Osteoblast (primary cell): ENCODE measurements at regions not wholly inside any gene's neighbourhood (a gene's known extent, or its start where the extent isn't known, plus 50 kb on each side); places are given as distances from the start of the nearest gene placed in this dataset.

Experiments used
- DNase-seq: peaks from one replicate; pipeline ENCODE4 v3.0.0; 2011; ENCODE audit warnings: low spot score, mixed read lengths; ENCODE audit not compliant: insufficient read length; ENCODE audit errors: missing footprints
- H2AFZ ChIP-seq: 2 replicates; pipeline ENCODE4 v1.6.0; 2011; ENCODE audit warnings: mild to moderate bottlenecking, low read length
- H3K27ac ChIP-seq: 2 replicates; pipeline ENCODE4 v1.5.1; 2011; ENCODE audit warnings: mild to moderate bottlenecking, low read depth, low read length, moderate library complexity
- H3K27me3 ChIP-seq: 2 replicates; pipeline ENCODE4 v1.6.0; 2012; ENCODE audit warnings: mild to moderate bottlenecking, control low read depth, inconsistent platforms, low read length, moderate library complexity; ENCODE audit not compliant: insufficient read depth
- H3K36me3 ChIP-seq: 2 replicates; pipeline ENCODE4 v1.5.1; 2011; ENCODE audit warnings: mild to moderate bottlenecking, low read length, control low read depth, moderate library complexity; ENCODE audit not compliant: insufficient read depth
- H3K4me1 ChIP-seq: 2 replicates; pipeline ENCODE4 v1.5.1; 2011; ENCODE audit warnings: mild to moderate bottlenecking, low read length, control low read depth, moderate library complexity; ENCODE audit not compliant: insufficient read depth
- H3K4me2 ChIP-seq: 2 replicates; pipeline ENCODE4 v1.6.0; 2011; ENCODE audit warnings: mild to moderate bottlenecking, low read length; ENCODE audit not compliant: insufficient read depth
- H3K4me3 ChIP-seq: fragments of 200-600 bp; sonication (generic); 3 replicates; pipeline ENCODE4 v1.5.1; 2012; ENCODE audit warnings: mild to moderate bottlenecking, low read length, inconsistent platforms; ENCODE audit not compliant: insufficient read depth
- H3K79me2 ChIP-seq: 2 replicates; pipeline ENCODE4 v1.6.0; 2012; ENCODE audit warnings: mild to moderate bottlenecking, low read length, control low read depth, inconsistent platforms; ENCODE audit not compliant: insufficient read depth
- H3K9me3 ChIP-seq: 2 replicates; pipeline ENCODE4 v1.5.1; 2011; ENCODE audit warnings: low read depth, low read length, control low read depth
- H4K20me1 ChIP-seq: 2 replicates; pipeline ENCODE4 v1.6.0; 2012; ENCODE audit warnings: mild to moderate bottlenecking, low read length, control low read depth; ENCODE audit not compliant: insufficient read depth
- TF ChIP-seq, protein P1 (sequence below): IDR thresholded peaks from 2 replicates; pipeline ENCODE4 v1.5.1; 2011; ENCODE audit warnings: mild to moderate bottlenecking, low read depth, low read length, moderate library complexity; ENCODE audit errors: extremely low read depth

GRCh38 chr4:166415749-166416148, 542.7 kb downstream of the TLL1 start:
- no peaks in the 10 kb centered on the region for H3K36me3 ChIP-seq
- no peak for DNase-seq
- no peaks in the 10 kb centered on the region for H3K79me2 ChIP-seq
- H3K4me3 ChIP-seq, result no peak overlapping the region
- no peaks in the 10 kb centered on the region for H4K20me1 ChIP-seq
- H3K27ac ChIP-seq, result no peak overlapping the region
- TF ChIP-seq, protein P1, sequence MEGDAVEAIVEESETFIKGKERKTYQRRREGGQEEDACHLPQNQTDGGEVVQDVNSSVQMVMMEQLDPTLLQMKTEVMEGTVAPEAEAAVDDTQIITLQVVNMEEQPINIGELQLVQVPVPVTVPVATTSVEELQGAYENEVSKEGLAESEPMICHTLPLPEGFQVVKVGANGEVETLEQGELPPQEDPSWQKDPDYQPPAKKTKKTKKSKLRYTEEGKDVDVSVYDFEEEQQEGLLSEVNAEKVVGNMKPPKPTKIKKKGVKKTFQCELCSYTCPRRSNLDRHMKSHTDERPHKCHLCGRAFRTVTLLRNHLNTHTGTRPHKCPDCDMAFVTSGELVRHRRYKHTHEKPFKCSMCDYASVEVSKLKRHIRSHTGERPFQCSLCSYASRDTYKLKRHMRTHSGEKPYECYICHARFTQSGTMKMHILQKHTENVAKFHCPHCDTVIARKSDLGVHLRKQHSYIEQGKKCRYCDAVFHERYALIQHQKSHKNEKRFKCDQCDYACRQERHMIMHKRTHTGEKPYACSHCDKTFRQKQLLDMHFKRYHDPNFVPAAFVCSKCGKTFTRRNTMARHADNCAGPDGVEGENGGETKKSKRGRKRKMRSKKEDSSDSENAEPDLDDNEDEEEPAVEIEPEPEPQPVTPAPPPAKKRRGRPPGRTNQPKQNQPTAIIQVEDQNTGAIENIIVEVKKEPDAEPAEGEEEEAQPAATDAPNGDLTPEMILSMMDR, result no peak
- no peak overlapping the region for H2AFZ ChIP-seq
- no peaks in the 10 kb centered on the region for H3K9me3 ChIP-seq
- H3K27me3 ChIP-seq, result no peaks in the 10 kb centered on the region
- peaks cover 6% of the 10 kb centered on the region for H3K4me1 ChIP-seq
- H3K4me2 ChIP-seq, result no peak overlapping the region

DNA sequence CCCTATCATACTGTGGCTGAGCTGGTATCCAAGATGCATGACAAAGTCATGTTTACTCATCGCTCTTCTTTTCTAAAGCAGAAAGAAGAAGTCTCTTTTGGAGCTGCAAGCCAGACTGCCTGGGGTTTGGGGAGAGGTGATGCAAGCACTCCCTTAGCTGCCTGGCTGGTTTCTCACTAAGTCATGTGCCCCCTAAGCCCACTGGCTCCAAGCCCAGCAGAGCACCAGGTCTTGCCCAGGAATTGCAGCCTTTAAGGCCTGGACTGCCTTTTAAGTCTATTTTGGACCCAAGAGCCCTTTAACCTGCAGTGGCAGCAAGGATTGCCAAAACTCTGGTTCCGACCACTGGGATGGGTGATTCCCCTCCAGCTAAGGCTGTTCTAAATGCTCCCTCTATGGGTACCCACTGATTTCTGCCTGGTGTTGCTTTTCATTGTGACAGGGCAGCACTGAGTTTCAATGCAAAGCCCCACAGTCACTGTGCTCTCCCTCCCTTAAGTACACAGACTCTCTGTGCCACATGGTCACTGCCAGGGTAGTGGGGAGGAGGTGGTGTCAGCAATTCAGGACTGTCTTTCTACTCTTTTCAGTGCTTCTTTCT, 548.6 kb downstream of the TLL1 start:
- no peaks in the 10 kb centered on the region for H3K36me3 ChIP-seq
- H3K4me3 ChIP-seq, result no peak overlapping the region
- H3K27me3 ChIP-seq, result no peaks in the 10 kb centered on the region
- peak overlapping the region; percentile 99 for H3K27ac ChIP-seq
- TF ChIP-seq, protein P1, result peak; percentile 14
- peaks cover 28% of the 10 kb centered on the region for H3K4me1 ChIP-seq
- H3K4me2 ChIP-seq, result peak overlapping the region; percentile 8
- DNase-seq, result peak; percentile 42
- no peaks in the 10 kb centered on the region for H3K9me3 ChIP-seq
- no peaks in the 10 kb centered on the region for H3K79me2 ChIP-seq
- no peaks in the 10 kb centered on the region for H4K20me1 ChIP-seq
- peak overlapping the region; percentile 59 for H2AFZ ChIP-seq

- no peaks in the 10 kb centered on the region for H3K27me3 ChIP-seq
- H2AFZ ChIP-seq, result no peak overlapping the region
- DNase-seq, result no peak
- no peak overlapping the region for H3K4me2 ChIP-seq
- H4K20me1 ChIP-seq, result no peaks in the 10 kb centered on the region
- H3K27ac ChIP-seq, result peak overlapping the region; percentile 99
- TF ChIP-seq, protein P1, result no peak
- peaks cover 28% of the 10 kb centered on the region for H3K4me1 ChIP-seq
- no peaks in the 10 kb centered on the region for H3K9me3 ChIP-seq
- H3K36me3 ChIP-seq, result no peaks in the 10 kb centered on the region
- H3K4me3 ChIP-seq, result no peak overlapping the region
- no peaks in the 10 kb centered on the region for H3K79me2 ChIP-seq
Observed at GRCh38 chr4:166422475-166422874, 549.4 kb downstream of the TLL1 start.

DNA sequence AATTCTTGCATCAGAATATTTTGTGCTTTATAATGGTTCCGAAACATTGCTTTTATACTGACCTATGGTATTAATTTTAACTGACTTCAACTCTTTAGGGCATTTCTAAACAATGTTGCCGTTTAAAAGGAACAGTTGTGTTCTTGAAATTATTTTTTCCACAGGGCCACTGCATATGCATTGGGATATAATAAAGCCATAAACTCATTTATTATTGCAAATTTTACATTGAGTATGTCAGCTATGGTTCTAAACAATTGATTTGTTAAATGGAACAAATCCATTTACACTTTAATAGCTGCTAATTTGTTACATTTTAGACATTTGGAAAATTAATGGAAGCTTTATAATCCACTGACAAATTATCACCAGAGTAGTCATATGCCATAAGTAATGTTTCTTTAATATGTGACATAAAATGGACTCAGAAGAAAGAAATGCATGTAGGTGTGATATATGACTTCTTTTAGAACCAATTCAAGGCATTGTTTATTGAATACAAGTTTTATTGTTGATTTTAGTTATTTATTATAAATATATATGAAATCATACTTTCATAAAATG, 553.3 kb downstream of the TLL1 start:
- H3K27me3 ChIP-seq, result no peaks in the 10 kb centered on the region
- no peak for DNase-seq
- no peaks in the 10 kb centered on the region for H4K20me1 ChIP-seq
- TF ChIP-seq, protein P1, result no peak
- H3K27ac ChIP-seq, result no peak overlapping the region
- H3K4me3 ChIP-seq, result no peak overlapping the region
- H3K4me2 ChIP-seq, result no peak overlapping the region
- no peaks in the 10 kb centered on the region for H3K79me2 ChIP-seq
- H3K9me3 ChIP-seq, result no peaks in the 10 kb centered on the region
- H2AFZ ChIP-seq, result no peak overlapping the region
- H3K36me3 ChIP-seq, result no peaks in the 10 kb centered on the region
- H3K4me1 ChIP-seq, result peaks cover 22% of the 10 kb centered on the region
